ENCODE measurements at regions not wholly inside any gene's neighbourhood (a gene's known extent, or its start where the extent isn't known, plus 50 kb on each side); places are given as distances from the start of the nearest gene placed in this dataset.

GRCh38 chr15:47415539-47415971 lies 301.8 kb upstream of the SEMA6D start:
- 84 to 96% methylated on average over 1 of the region's 1 CpG for WGBS, 2 donors
- DNase-seq (ENCODE audit: low spot score in 2 of 2): no peak

GRCh38 chr15:47422881-47423665 lies 294.2 kb upstream of the SEMA6D start:
- 27 to 31% methylated on average over 1 of the region's 1 CpG for WGBS, 2 donors
- intact Hi-C loops (cut with DNase I; ENCODE audit: low total_unique reads): no loop called here
- no peak for DNase-seq (ENCODE audit: low spot score in 2 of 2)
- H3K4me3 ChIP-seq (ENCODE audit: low read depth, poor library complexity, severe bottlenecking): no peak overlapping the region
- TF ChIP-seq POLR2A (IDR thresholded peaks at IDR 0.05): no peak
- TF ChIP-seq CTCF (IDR thresholded peaks at IDR 0.05): no peak

More at GRCh38 chr15:47415539-47415971, 301.8 kb upstream of the SEMA6D start:
- TF ChIP-seq CTCF (IDR thresholded peaks at IDR 0.05): no peak
- TF ChIP-seq POLR2A (IDR thresholded peaks at IDR 0.05): no peak
- no peak overlapping the region for H3K4me3 ChIP-seq (ENCODE audit: low read depth, poor library complexity, severe bottlenecking)
- intact Hi-C loops (cut with DNase I; ENCODE audit: low total_unique reads): no loop called here

- 76 to 91% methylated on average over 1 of the region's 1 CpG for WGBS, 2 donors
- H3K4me3 ChIP-seq (ENCODE audit: low read depth, poor library complexity, severe bottlenecking): no peak overlapping the region
- intact Hi-C loops (cut with DNase I; ENCODE audit: low total_unique reads): no loop called here
- no peak for DNase-seq (ENCODE audit: low spot score in 2 of 2)
- no peak for TF ChIP-seq POLR2A (IDR thresholded peaks at IDR 0.05)
- TF ChIP-seq CTCF (IDR thresholded peaks at IDR 0.05): no peak
Observed at GRCh38 chr15:47427463-47427862, 289.8 kb upstream of the SEMA6D start.

- no peak for DNase-seq (ENCODE audit: low spot score in 2 of 2)
- no peak for TF ChIP-seq CTCF (IDR thresholded peaks at IDR 0.05)
- no peak for TF ChIP-seq POLR2A (IDR thresholded peaks at IDR 0.05)
- no peak overlapping the region for H3K4me3 ChIP-seq (ENCODE audit: low read depth, poor library complexity, severe bottlenecking)
- intact Hi-C loops (cut with DNase I; ENCODE audit: low total_unique reads): no loop called here
- 85 to 95% methylated on average over 1 of the region's 1 CpG for WGBS, 2 donors
Observed at GRCh38 chr15:47429376-47429775, 287.9 kb upstream of the SEMA6D start.

- intact Hi-C loops (cut with DNase I; ENCODE audit: low total_unique reads): no loop called here
- WGBS, 2 donors: 82 to 89% methylated on average over 3 of the region's 3 CpGs
- no peak for TF ChIP-seq POLR2A (IDR thresholded peaks at IDR 0.05)
- no peak for TF ChIP-seq CTCF (IDR thresholded peaks at IDR 0.05)
- DNase-seq (ENCODE audit: low spot score in 2 of 2): no peak
- no peak overlapping the region for H3K4me3 ChIP-seq (ENCODE audit: low read depth, poor library complexity, severe bottlenecking)
Observed at GRCh38 chr15:47431501-47431900, 285.8 kb upstream of the SEMA6D start.

GRCh38 chr15:47432826-47433225 lies 284.5 kb upstream of the SEMA6D start:
- H3K4me3 ChIP-seq (ENCODE audit: low read depth, poor library complexity, severe bottlenecking): no peak overlapping the region
- TF ChIP-seq POLR2A (IDR thresholded peaks at IDR 0.05): no peak
- DNase-seq (ENCODE audit: low spot score in 2 of 2): no peak
- intact Hi-C loops (cut with DNase I; ENCODE audit: low total_unique reads): no loop called here

Data from lower leg skin (tissue), 4 donors.